Thyroid gland (tissue), 4 donors: ENCODE measurements at regions not wholly inside any gene's neighbourhood (a gene's known extent, or its start where the extent isn't known, plus 50 kb on each side); places are given as distances from the start of the nearest gene placed in this dataset.

Source experiments
- CTCF ChIP-seq, 6 experiments: fragments of 200-600 bp in 3 of 6; fragments of 450-650 bp in 3 of 6; sonication (generic) in 3 of 6; IDR thresholded peaks; one replicate each; pipeline ENCODE4 v1.5.1; 2016 to 2019; ENCODE audit warnings: antibody characterized with exemption in 6 of 6, mild to moderate bottlenecking in 2 of 6, inconsistent platforms in 1 of 6, moderate library complexity in 1 of 6
- POLR2A ChIP-seq, 2 donors: fragments of 450-650 bp; IDR thresholded peaks; one replicate each; pipeline ENCODE4 v1.6.1; 2017; ENCODE audit warnings: antibody characterized with exemption in 2 of 2, mild to moderate bottlenecking in 2 of 2, moderate library complexity in 1 of 2

GRCh38 chr2:175852879-175853615, 149.0 kb downstream of the LNPK start:
- no peak for TF ChIP-seq CTCF (IDR thresholded peaks at IDR 0.05)
- TF ChIP-seq POLR2A (IDR thresholded peaks at IDR 0.05) = no peak
